ENCODE measurements at regions not wholly inside any gene's neighbourhood (a gene's known extent, or its start where the extent isn't known, plus 50 kb on each side); places are given as distances from the start of the nearest gene placed in this dataset.

DNA sequence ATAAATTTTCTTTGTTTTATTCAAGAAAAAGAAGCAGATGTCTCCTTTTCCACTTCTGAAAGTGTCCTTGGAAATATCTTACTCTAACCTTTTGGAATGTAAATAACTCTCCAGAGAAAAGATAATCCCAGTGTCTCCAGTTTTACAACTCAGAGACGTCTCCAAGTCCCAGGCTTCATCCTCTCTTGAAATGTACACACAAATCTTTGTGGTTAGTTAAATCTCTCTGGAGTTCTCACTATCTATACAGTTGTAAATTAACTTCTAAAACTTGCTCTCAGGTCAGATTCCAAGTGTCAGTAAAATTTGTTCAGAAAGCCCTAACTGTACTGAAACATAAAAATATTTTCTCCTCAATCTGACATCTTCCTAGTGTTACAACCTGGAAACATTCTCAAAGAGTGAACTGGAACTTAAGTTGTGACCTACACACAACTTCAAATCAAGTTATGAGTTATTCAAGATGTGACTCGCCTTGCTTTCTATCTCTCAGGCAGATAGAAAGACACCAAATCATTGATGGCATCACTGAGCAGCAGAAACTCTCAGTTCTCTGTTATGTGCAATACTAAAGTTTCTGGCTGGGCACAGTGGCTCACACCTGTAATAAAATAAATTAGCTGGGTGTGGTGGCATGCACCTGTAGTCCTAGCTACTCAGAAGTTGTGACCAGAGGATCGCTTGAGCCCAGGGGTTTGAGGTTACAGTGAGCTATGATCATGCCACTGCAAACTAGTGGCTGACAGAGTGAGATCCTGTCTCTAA is 284.2 kb downstream of the RCHY1 start:
- TF ChIP-seq POLR2A (IDR thresholded peaks at IDR 0.05; ENCODE audit: low read depth, low read length) (no peak), MYC (IDR thresholded peaks at IDR 0.05; ENCODE audit: low read depth, low read length) (no peak), EZH2 (IDR thresholded peaks at IDR 0.05; ENCODE audit: borderline replicate concordance, low read depth, low read length, severe bottlenecking) (no peak), POLR2AphosphoS5 (IDR thresholded peaks at IDR 0.05; ENCODE audit: insufficient read depth, low read depth, low read length) (no peak), FOS (IDR thresholded peaks at IDR 0.05; ENCODE audit: borderline replicate concordance, insufficient read depth, low read length) (no peak)
- TF ChIP-seq, protein P1, sequence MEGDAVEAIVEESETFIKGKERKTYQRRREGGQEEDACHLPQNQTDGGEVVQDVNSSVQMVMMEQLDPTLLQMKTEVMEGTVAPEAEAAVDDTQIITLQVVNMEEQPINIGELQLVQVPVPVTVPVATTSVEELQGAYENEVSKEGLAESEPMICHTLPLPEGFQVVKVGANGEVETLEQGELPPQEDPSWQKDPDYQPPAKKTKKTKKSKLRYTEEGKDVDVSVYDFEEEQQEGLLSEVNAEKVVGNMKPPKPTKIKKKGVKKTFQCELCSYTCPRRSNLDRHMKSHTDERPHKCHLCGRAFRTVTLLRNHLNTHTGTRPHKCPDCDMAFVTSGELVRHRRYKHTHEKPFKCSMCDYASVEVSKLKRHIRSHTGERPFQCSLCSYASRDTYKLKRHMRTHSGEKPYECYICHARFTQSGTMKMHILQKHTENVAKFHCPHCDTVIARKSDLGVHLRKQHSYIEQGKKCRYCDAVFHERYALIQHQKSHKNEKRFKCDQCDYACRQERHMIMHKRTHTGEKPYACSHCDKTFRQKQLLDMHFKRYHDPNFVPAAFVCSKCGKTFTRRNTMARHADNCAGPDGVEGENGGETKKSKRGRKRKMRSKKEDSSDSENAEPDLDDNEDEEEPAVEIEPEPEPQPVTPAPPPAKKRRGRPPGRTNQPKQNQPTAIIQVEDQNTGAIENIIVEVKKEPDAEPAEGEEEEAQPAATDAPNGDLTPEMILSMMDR (IDR thresholded peaks at IDR 0.05; ENCODE audit: extremely low read depth in 1 of 2, insufficient read depth in 1 of 2, low read depth in 1 of 2, low read length in 2 of 2), result no peak
- TF ChIP-seq, protein P2, sequence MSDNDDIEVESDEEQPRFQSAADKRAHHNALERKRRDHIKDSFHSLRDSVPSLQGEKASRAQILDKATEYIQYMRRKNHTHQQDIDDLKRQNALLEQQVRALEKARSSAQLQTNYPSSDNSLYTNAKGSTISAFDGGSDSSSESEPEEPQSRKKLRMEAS (IDR thresholded peaks at IDR 0.05; ENCODE audit: insufficient read depth, insufficient read length), result no peak

Measured in endothelial cell of umbilical vein (primary cell).